Skeletal muscle tissue (tissue), 3 donors: ENCODE measurements at regions not wholly inside any gene's neighbourhood (a gene's known extent, or its start where the extent isn't known, plus 50 kb on each side); places are given as distances from the start of the nearest gene placed in this dataset.

Experiments
- H3K27ac ChIP-seq: one replicate; pipeline ENCODE4 v1.7.0; 2013; ENCODE audit warnings: mild to moderate bottlenecking, low read depth, low read length, inconsistent platforms
- H3K27me3 ChIP-seq, 3 donors: one replicate each; pipeline ENCODE4 v1.7.0; 2013; ENCODE audit warnings: low read length in 3 of 3; ENCODE audit not compliant: control insufficient read depth in 3 of 3, insufficient read depth in 3 of 3
- H3K36me3 ChIP-seq, 3 donors: one replicate each; pipeline ENCODE4 v1.7.0; 2013; ENCODE audit warnings: low read length in 3 of 3; ENCODE audit not compliant: control insufficient read depth in 3 of 3, insufficient read depth in 3 of 3
- H3K4me1 ChIP-seq, 3 donors: one replicate each; pipeline ENCODE4 v1.7.0; 2013; ENCODE audit warnings: low read length in 3 of 3, mild to moderate bottlenecking in 3 of 3; ENCODE audit not compliant: control insufficient read depth in 3 of 3, insufficient read depth in 3 of 3
- H3K4me3 ChIP-seq, 3 donors: one replicate each; pipeline ENCODE4 v1.7.0; 2013; ENCODE audit warnings: low read length in 3 of 3
- H3K9ac ChIP-seq, 3 donors: one replicate each; pipeline ENCODE4 v1.7.0; 2013; ENCODE audit warnings: low read length in 3 of 3, mild to moderate bottlenecking in 3 of 3, moderate library complexity in 2 of 3, low read depth in 1 of 3
- H3K9me3 ChIP-seq, 3 donors: one replicate each; pipeline ENCODE4 v1.7.0; 2013; ENCODE audit warnings: low read length in 3 of 3; ENCODE audit not compliant: control insufficient read depth in 3 of 3
- donor health status: Osteomylitis.

DNA sequence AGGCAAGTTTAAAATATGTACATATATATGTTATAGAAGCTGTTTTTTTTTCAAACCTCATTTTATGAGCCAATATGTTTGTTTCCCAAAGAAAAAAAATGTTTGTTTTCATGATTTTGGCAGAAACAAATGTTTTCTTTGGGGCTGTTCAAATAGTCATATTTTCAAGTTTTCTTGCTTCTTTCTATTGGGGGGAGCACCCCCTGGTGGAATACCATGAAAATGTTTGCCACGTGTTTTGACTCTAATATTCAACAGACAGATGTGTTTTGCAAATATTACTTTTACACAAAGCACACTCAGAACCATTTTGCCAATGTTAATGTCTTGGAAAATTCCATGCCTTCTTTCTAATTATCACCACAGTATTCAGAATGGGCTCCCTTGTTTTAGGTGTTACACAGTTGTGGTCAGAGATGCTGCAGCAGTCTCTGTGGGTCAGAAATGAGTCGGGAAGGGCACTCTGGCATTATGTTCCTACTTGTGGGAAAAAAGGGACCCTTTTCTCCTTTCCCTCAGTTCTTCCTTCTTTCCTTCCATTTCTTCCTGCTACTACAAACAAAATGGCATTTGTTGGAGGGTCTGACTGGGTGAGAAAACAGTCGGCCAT, 817.0 kb downstream of the TUSC7 start:
- H3K4me1 ChIP-seq = no peaks in the 10 kb centered on the region

DNA sequence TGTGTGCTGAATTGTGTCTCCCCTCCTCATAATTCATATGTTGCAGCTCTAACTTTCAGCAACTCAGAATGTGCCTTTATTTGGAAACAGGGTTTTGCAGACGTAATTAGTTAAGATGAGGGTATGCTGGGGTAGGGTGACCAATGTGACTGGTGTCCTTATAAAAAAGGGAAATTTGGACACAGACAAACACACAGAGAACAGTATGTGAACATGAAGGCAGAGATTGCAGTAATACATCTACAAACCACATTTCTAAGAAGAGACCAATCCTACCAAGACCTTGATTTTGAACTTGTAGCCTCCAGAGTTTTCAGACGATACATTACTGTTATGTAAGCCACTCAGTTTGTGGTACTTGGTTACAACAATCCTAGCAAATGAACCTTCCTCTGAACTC, 817.8 kb downstream of the TUSC7 start:
- no peaks in the 10 kb centered on the region for H3K36me3 ChIP-seq
- no peaks in the 10 kb centered on the region for H3K9me3 ChIP-seq
- H3K4me1 ChIP-seq = no peaks in the 10 kb centered on the region
- no peak overlapping the region for H3K9ac ChIP-seq
- H3K27me3 ChIP-seq = no peaks in the 10 kb centered on the region
- H3K4me3 ChIP-seq = no peak overlapping the region
- H3K27ac ChIP-seq = no peak overlapping the region

More for the DNA sequence above, 817.0 kb downstream of the TUSC7 start:
- H3K36me3 ChIP-seq = no peaks in the 10 kb centered on the region
- H3K4me3 ChIP-seq = no peak overlapping the region
- no peak overlapping the region for H3K27ac ChIP-seq
- no peak overlapping the region for H3K9ac ChIP-seq
- no peaks in the 10 kb centered on the region for H3K9me3 ChIP-seq
- no peaks in the 10 kb centered on the region for H3K27me3 ChIP-seq

DNA sequence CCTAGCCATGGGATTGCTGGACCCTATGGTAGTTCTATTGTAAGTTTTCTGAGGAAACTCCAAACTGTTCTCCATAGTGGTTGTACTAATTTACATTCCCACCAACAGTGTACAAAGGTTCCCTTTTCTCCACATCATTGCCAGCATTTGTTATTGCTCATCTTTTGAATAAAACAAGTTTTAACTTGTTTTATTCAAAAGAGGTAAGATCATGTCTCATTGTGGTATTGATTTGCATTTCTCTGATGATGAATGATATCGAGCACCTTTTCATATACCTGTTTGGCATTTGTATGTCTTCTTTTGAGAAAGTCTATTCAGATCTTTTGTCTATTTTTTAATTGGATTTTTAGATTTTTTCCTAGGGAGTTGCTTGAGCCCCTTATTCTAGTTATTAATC, 819.1 kb downstream of the TUSC7 start:
- no peak overlapping the region for H3K27ac ChIP-seq
- no peak overlapping the region for H3K9ac ChIP-seq
- H3K36me3 ChIP-seq = no peaks in the 10 kb centered on the region
- H3K9me3 ChIP-seq = no peaks in the 10 kb centered on the region
- H3K4me1 ChIP-seq = no peaks in the 10 kb centered on the region
- no peak overlapping the region for H3K4me3 ChIP-seq
- H3K27me3 ChIP-seq = no peaks in the 10 kb centered on the region

DNA sequence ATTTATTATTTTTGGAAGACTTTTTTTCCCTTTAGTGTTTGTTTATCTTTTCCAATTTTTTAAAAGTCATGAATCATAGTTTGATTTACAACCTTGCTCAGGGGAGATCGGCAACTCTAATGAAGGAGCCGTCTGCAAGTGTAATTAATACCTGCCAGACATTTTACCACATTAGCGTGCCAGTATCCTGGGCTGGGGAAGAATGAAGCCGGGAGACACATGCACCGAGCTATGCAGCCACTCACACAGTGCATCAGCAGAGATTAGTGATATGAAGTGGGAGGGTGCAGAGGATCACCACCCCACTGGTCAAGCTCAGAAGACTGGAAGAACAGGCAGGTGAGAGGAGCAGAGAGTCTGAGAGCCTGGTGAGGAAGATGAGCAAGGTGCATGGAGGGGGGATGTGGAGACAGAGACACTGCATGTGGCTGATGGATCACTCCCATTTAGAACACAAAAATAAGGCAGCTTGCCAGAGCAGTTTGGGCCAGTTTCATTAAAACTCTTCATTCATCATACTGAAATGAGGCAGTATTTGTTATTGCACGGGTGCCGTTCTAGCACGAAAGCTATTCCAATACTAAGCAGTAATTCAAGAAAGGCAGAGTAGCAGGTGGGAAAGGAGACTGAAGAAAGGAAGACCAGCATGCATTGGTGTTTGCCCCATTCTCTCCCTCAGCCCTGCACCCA, 821.6 kb downstream of the TUSC7 start:
- no peak overlapping the region for H3K27ac ChIP-seq
- no peaks in the 10 kb centered on the region for H3K9me3 ChIP-seq
- no peak overlapping the region for H3K4me3 ChIP-seq
- H3K27me3 ChIP-seq = no peaks in the 10 kb centered on the region
- H3K36me3 ChIP-seq = no peaks in the 10 kb centered on the region
- no peaks in the 10 kb centered on the region for H3K4me1 ChIP-seq
- H3K9ac ChIP-seq = no peak overlapping the region

DNA sequence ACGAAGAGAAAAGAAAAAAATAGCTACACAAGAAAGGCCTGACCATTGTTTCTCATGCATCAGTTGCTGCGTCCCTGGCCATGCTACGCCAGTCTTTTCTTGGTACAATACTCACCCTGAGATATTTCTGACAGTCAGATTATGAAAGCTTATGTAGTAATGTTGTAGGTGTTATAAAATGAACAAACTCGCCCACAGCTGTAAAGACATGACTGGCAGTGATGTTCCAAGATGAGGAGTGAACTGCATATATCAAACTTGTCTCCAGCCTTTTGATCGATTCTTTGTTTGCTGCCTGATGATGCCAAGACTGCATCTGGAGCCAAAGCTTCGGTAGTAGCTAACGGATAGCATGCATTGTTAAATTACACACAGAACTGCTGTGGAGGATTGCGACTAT, 822.7 kb downstream of the TUSC7 start:
- Histone ChIP-seq H3K4me3 (no peak overlapping the region), H3K27ac (no peak overlapping the region), H3K9me3 (no peaks in the 10 kb centered on the region), H3K9ac (no peak overlapping the region), H3K4me1 (no peaks in the 10 kb centered on the region), H3K27me3 (no peaks in the 10 kb centered on the region), H3K36me3 (no peaks in the 10 kb centered on the region)

DNA sequence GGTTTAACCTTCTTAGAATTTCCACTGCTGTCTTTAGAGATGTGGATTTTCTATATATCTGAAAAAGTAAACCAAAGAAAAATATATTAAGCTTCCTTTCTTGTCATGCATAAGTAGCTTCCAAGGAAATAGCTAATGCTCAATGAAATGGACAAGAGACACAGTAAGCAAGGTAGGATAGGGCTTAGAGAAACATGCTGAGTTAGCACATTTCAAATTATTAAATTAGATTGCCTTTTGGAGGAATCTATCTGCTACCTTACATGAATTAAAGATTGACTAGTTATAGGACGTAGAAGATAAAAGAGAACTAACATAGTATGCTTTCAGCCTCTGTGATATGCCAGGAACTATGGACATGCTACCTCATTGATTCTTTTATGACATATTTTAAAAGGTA, 824.6 kb downstream of the TUSC7 start:
- H3K4me3 ChIP-seq = no peak overlapping the region

DNA sequence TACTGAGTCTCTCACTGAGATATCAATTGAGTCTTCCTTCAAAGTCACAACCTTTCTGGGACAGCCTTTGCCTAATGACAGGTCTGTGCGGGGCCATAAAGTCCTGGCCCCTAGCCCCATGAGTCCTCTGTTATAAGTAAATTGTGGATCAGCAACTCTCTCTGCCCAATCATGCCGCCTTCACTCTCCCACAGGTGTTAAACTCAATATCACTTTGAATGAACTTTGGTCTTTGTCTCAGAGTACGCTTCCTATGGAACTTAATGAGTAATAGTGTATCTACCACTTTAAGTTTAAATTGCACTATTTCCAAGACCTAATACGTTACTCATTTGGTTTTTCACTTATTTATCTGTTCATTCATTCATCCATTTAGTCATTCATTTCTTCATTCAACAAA, 826.4 kb downstream of the TUSC7 start:
- Histone ChIP-seq H3K27me3 (no peaks in the 10 kb centered on the region), H3K4me3 (no peak overlapping the region), H3K9ac (no peak overlapping the region), H3K4me1 (no peaks in the 10 kb centered on the region), H3K9me3 (no peaks in the 10 kb centered on the region), H3K36me3 (no peaks in the 10 kb centered on the region), H3K27ac (no peak overlapping the region)

More for the DNA sequence above, 824.6 kb downstream of the TUSC7 start:
- Histone ChIP-seq H3K27me3 (no peaks in the 10 kb centered on the region), H3K9ac (no peak overlapping the region), H3K36me3 (no peaks in the 10 kb centered on the region), H3K27ac (no peak overlapping the region), H3K4me1 (no peaks in the 10 kb centered on the region), H3K9me3 (no peaks in the 10 kb centered on the region)

DNA sequence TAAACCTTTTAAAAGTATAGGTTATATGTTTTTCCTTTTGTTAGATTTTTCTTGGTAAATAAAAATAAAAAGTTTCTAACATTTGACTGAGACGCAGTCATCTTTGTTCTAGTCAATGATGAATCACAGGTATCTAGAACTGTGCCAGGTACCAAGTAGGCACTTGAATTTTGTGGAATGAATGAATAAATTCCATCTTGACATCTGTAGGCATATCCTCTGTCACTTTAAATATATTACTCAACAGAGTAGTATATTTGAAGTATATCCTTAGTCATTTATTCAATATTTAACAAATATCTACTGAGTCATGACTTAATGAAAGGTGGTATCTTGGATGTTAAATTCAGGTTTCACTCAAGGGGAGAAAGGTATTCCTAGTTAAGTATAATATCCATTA, 828.4 kb downstream of the TUSC7 start:
- no peaks in the 10 kb centered on the region for H3K4me1 ChIP-seq
- no peak overlapping the region for H3K9ac ChIP-seq
- H3K27me3 ChIP-seq = no peaks in the 10 kb centered on the region
- no peaks in the 10 kb centered on the region for H3K9me3 ChIP-seq
- no peaks in the 10 kb centered on the region for H3K36me3 ChIP-seq
- no peak overlapping the region for H3K27ac ChIP-seq
- H3K4me3 ChIP-seq = no peak overlapping the region

DNA sequence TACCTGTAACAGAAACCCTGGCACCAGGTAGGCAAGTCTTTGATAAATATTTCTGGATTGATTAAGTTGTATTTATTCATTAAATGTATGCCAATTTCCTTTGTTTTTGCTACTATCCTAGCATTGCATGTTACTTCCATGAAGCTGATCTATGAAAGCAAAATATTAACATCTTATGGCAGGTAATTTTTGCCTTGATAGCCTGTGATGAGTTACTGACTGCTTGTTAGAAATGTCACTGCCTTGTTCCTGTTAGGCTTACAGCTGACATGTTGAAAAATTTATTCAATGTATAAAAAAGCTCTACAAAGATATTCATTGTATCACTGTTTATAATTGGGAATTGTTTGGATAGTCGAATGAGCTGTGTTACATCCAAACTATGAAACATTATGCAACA, 830.1 kb downstream of the TUSC7 start:
- Histone ChIP-seq H3K9ac (no peak overlapping the region), H3K27ac (no peak overlapping the region), H3K4me1 (no peaks in the 10 kb centered on the region), H3K9me3 (no peaks in the 10 kb centered on the region), H3K36me3 (no peaks in the 10 kb centered on the region), H3K4me3 (no peak overlapping the region), H3K27me3 (no peaks in the 10 kb centered on the region)

DNA sequence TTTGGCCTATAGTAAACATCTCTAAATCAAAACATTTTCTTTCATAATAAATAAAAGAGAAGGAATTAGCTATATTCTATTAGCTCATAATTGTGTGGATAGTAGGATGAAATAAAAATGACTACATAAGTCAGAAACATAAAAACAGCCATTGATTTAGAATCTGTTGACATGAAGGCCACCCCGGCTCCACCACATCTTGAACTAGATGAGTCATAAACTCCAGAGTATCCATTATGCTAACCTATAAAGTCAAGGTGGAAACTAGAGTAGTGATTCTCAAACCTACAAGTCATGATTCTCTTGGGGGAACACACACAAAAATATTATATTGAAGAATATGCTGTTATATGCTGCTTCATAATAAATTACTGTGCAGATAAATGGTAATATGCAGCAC, 831.0 kb downstream of the TUSC7 start:
- Histone ChIP-seq H3K27ac (no peak overlapping the region), H3K9me3 (no peaks in the 10 kb centered on the region), H3K36me3 (no peaks in the 10 kb centered on the region), H3K4me3 (no peak overlapping the region), H3K27me3 (no peaks in the 10 kb centered on the region), H3K9ac (no peak overlapping the region), H3K4me1 (no peaks in the 10 kb centered on the region)
